ENCODE measurements at regions not wholly inside any gene's neighbourhood (a gene's known extent, or its start where the extent isn't known, plus 50 kb on each side); places are given as distances from the start of the nearest gene placed in this dataset.

GRCh38 chr7:121714559-121715303 is 158.2 kb upstream of the PTPRZ1 start:
- no peak for TF ChIP-seq CTCF (IDR thresholded peaks at IDR 0.05)
- no peak for TF ChIP-seq POLR2A (IDR thresholded peaks at IDR 0.05)
